OCI-M1 (cell line): ENCODE measurements at regions not wholly inside any gene's neighbourhood (a gene's known extent, or its start where the extent isn't known, plus 50 kb on each side); places are given as distances from the start of the nearest gene placed in this dataset.
A peak's percentile ranks its signal among the peaks of the same experiment; 100 is the strongest.

Source experiments
- DNase-seq: peaks from one replicate; lab custom pipeline; 2025; lab: John Stamatoyannopoulos, UW

DNA sequence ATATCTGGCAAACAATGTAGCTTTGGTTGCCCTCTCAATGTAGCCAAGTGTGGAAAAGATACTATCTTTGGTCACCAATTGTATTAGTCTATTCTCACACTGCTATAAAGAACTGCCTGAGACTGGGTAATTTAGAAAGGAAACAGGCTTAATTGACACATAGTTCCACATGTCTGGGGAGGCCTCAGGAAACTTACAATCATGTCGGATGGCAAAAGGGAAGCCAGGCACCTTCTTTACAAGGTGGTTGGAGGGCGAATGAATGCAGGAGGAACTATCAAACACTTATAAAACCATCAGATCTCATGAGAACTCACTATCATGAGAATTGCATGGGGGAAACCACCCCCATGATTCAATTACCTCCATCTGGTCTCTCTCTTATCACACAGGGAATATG lies 133.1 kb upstream of the TBCA start:
- DNase-seq, result no peak

- DNase-seq, result no peak
These were observed 132.6 kb upstream of the TBCA start for GRCh38 chr5:77908787-77909186.

- DNase-seq, result no peak
These were observed 131.6 kb upstream of the TBCA start for GRCh38 chr5:77907786-77908185.

DNA sequence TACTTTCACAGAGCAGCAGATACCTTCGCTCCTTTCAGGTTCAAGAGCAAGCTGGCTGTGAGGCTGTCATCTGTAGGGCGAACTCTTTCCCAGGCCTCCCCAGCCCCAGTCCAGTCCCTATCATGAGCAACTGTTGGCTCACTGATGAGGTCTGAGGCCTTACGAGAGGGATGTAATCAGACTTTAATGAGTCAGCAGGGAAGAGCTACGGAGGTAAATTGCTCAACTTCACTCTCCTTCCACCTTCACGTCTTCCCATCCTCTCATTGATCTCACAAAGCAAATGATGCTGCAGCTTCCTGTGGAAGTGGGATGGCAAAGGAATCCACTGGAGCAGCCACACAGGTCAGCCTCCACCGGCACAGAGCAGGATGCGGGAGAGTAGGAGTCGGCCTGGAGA lies 130.7 kb upstream of the TBCA start:
- DNase-seq, result no peak

- no peak for DNase-seq
These were observed 128.2 kb upstream of the TBCA start for GRCh38 chr5:77904362-77904761.

GRCh38 chr5:77900691-77901090 lies 124.6 kb upstream of the TBCA start:
- no peak for DNase-seq

DNA sequence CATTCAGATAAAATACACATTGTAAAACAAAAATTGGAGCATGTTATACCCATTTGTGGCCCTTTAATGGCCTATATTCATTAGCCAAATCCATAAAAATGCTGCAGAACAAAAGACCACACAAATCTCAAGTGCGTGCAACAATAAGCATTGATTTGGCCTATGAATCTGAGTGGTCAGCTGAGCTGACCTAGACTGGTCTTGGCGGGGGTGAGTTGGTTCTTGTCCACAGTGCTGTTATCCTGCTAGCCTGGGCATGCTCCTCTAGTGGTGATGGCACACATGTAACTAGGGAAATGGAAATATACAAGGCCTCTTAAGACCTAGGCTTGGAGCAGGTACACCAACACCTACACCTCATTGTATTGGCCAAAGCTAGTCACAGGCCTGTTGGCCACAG lies 122.2 kb upstream of the TBCA start:
- DNase-seq, result no peak

GRCh38 chr5:77896338-77896737 lies 120.2 kb upstream of the TBCA start:
- DNase-seq, result no peak

DNA sequence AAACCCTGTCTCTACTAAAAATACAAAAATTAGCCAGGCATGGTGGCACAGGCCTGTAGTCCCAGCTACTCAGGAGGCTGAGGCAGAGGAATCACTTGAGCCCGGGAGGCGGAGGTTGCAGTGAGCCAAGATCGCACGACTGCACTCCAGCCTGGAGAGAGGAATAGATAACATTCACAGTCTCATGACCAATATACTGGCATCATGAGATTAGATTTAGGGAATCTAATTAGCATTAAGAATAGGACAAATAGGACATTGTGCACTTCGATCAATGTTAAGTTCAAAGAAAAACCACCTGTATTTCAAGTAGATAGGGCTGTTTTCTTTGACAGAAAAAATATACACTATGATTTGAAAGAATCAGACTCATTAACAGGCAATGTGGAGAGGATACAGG lies 118.0 kb upstream of the TBCA start:
- peak; percentile 21 for DNase-seq

DNA sequence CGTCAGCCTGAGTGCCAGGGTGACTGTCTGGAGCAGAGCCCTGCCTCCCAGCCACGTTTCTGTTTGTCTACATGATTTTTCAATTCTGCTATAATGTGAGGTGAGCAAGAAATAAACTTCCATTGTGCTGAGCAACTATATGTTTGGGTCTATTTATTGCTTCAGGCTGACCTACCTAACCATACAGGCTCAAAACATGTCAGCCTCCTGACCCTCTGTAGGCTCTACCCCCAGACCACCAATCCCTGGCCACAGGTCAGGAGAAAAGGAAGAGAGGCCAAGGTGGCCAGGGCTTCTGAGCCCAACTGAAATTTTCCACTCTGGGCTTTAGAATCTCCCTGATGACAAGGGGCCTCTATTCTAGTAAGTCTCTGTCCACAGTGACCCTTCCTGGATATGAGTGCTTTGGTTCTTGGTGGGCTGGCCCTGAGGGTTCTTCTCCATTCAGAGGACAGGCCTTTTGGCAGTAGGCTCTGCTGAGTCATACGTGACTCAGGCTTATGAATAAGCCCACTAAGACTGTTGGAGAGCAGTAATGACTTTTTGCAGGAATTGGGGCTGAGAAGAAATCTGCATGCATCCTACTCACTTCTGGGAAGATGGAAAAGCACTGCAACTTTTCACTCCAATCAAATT lies 117.2 kb upstream of the TBCA start:
- DNase-seq, result peak; percentile 87

DNA sequence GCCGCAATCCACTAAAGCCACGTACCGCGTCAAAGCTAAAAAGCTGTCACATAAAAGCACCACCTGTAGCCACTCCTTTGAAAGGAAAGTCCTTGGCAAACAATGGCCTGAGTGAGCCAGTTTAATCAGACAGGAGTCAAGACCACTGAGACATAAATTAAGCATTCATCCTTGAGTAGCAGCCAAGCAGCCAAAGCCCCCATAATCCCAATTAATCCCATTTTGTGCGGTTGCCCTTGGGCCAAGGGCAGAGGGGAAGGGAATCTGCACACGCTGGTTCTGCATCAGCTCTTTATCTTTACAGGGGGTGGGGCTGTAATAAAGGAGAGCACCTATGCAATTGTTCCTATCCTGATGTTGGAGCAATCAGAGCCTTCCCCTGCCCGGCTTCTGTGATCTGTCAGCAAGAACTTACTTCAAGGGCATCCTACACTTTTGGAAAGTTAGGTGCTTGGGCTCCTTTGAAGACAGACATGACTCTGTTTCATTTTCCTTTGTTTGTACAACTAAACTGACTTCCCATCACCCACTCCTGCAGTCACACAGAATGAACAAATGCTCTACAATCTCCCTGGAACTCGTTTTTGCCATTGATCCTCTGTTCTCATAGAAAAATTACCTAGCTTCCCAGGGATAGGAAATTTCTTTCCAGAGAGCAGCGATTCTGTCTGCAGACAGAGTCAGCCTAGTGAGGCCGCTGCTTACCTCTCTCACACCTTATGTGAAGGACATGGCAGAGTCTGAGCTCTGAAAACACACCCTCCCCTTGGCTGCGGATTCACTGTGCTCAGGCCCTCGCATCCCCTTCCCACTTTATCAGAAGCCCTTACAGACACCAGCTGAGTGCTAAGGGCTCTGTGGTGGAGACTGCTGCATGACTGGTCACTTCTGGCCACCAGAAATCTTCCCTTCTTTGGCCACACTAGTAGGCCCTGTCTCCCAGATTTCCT lies 116.2 kb upstream of the TBCA start:
- no peak for DNase-seq

DNA sequence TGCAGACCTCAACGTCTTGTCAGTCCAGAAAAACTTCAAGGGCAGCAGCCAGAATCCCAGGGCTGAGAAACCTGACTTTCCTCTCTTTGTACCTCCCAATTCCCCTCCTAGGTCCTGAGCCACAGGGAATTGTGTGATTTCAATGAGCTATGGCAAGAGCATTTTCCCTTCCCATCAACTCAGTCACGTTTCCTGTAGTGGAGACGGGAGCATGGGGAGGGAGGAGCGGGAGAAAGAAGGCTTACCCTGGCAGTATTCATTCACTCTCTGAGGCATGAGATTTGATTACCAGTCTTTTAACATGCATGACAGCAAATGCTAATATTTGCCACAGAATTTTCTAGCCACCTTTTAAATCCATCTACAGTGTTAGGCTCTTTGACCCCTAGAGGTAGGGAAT lies 109.4 kb upstream of the TBCA start:
- no peak for DNase-seq

DNA sequence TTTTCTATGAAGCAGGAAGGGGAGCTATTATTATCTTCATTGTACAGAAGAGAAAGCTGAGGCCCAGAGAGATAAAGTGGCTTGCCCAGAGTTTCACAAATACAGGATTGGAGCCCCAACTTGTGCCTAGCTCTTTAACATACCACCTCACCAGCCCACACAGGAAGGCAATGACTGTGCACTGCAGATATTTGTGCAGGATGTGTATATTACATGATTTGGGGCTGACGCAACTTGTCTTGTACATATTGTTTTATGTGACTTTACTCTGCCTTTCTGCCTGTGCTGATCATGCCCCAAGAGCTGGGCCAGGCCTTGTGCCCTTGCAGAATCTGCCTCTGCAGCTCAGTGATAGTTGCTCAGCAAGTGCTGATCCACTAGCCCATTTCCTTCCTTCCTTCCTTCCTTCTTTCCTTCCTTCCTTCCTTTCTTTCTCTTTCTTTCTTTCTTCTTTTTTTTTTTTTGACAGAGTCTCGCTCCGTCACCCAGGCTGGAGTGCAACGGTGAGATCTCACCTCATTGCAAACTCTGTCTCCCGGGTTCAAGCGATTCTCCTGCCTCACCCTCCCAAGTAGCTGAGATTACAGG lies 106.6 kb upstream of the TBCA start:
- DNase-seq, result peak; percentile 87

GRCh38 chr5:77881528-77881927 lies 105.4 kb upstream of the TBCA start:
- peak; percentile 90 for DNase-seq

DNA sequence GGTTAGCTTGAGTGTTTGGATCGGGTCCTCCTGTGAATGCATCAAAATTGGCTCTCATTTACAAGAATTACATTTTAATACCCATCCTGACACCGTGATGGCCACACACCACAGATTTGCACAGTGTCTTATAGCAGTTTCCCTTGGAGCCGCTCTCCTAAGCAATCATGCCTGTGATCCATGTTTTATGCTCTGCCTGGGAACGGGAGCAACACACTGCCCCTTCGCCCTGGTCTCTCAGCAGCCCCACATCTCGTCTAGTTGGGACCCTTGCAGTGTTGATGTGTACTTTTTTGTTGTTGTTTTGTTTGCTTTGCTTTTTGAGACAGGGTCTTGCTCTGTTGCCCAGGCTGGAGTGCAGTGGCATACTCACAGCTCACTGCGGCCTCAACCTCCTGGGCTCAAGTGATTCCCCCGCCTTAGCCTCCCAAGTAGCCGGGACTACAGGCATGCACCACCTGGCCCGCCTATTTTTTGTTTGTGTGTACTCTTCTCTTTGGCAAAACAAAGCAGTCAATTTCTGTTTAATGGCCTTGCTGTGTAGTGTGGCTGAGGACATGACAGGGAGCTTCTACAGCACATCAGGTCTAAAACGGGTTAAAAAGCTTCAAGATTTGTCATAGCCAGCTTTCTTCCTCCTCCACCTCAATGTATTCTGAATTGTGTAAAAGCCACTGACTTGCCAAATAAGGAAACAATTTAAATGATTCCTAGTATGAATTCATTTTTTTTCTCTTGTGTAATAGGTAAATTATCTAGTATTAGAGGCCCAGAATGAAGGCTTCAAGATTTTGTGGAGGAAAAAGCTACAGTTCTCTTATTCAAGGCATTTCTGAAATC lies 101.6 kb upstream of the TBCA start:
- DNase-seq, result peak; percentile 40

DNA sequence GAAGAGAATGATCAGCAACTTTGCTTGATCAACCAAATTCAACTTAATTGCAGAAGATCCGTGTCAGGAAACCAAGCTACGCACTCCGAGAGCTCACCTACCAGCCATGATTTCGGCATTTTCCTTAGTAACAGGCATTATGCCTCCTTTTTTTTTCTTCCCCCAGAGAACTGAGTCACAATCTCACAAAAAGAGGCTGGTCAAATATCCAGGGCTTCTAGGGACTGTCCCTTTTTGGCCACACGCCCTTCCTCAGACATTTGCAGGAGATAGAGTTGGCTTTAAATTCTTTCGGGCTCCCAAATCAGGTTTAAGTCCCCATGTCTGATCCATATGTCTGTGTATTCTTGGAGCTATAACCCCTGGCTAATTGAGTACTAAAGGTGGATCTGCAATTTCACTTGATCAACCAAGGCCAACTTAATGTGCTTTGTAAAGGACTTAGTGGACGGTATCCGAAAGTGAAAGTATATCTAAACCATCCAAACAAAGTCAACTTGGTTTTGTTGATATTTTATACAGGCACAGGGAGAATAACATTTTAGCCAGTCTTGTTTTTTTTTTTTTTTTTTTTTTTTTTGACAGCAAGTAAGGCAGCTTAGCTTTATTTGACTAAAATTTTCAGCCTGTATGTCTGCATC lies 100.8 kb upstream of the TBCA start:
- peak; percentile 80 for DNase-seq

DNA sequence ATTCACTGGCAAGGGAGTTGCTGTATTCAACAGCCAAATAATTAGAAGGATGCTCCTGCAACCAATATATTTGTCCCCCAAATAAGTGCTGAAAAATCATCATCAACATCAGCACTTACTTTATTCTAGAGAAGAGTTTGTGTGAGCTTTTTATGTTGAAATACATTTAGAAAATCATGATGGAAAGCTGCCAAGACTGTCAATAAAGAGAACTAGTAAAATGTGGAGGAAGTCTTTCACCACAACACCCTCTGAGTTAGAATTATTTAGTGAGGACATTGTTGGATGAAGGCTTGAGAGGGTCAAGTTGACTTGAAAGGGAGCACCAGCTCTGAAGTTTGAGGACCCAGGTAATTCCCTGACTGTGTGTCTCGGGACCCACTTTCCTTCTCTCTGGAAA lies 100.2 kb upstream of the TBCA start:
- peak; percentile 37 for DNase-seq

- DNase-seq, result no peak
These were observed 98.6 kb upstream of the TBCA start for GRCh38 chr5:77874691-77875090.

- no peak for DNase-seq
These were observed 97.1 kb upstream of the TBCA start for GRCh38 chr5:77873239-77873638.

DNA sequence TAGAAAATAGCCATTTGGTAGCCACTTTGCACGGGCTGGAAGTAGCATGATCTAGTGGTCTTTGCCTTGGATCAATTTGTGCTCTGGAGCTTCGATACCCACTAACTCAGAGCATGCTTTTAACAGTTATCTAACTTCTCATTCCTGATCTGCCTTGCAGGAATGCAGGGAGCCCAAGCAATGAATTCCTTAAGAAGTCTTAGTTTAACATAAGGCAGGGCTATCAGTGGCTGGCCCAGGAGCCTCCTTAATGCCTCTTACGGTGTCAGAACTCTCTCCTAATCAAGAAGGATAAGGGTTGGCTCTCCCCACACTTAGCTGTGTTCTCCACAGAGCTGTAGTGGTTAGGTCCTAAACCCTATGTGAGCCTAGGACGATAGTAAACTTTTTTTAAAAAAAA lies 95.8 kb upstream of the TBCA start:
- DNase-seq, result no peak

DNA sequence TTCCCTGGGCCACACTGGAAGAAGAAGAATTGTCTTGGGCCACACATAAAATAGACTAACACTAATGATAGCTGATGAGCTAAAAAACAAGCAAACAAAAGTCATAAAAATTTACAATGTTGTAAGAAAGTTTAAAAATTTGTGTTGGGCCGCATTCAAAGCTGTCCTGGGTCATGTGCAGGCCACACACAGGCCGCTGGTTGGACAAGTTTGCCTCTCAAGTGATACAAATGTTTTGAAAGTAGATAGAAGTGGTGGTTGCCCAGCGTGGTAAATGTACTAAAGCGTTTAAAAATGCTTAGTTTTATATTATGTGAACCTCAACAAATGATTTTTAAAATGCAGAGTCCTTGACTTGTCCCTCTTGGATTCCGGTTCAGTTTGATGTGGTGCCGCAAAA lies 94.9 kb upstream of the TBCA start:
- no peak for DNase-seq
